K562 (cell line): ENCODE measurements at regions not wholly inside any gene's neighbourhood (a gene's known extent, or its start where the extent isn't known, plus 50 kb on each side); places are given as distances from the start of the nearest gene placed in this dataset.

ENCODE experiments used
- ATAC-seq: fragments of 200-7000 bp; cut with Tn5 transposase; 3 replicates; pipeline ENCODE4 v1.9.1; 2020; ENCODE audit warnings: moderate library complexity
- BruUV-seq: library from RNA; stranded (reverse); fragments of 400-500 nt; replicated peaks from 2 replicates; lab custom pipeline; 2021; lab: Mats Ljungman, UMichigan
- CTCF ChIA-PET: fragments of 300-600 bp; formaldehyde crosslinking; extraction: SDS; loops from one replicate; lab custom pipeline; 2021; ENCODE audit warnings: low intra/inter-chr PET ratio; lab: Yijun Ruan, JAX
- POLR2A ChIA-PET: fragments of 300-600, 350-650 bp; sonication (Branson Sonifier 250); formaldehyde crosslinking; extraction: SDS; loops from one replicate; lab custom pipeline; 2021; ENCODE audit warnings: antibody characterized with exemption, inconsistent platforms; lab: Yijun Ruan, JAX
- DNase-seq, 4 experiments: peaks; one replicate each; pipeline versions ENCODE4 v3.0.0 to v3.0.0-alpha.2; 2011 to 2018; ENCODE audit warnings: low spot score in 3 of 4, mixed read lengths in 3 of 4; ENCODE audit errors: extremely low read depth in 1 of 4
- FAIRE-seq: peaks from 2 replicates; lab custom pipeline; 2011; peaks lifted over from hg19 to GRCh38; lab: Jason Lieb, UNC
- H2AFZ ChIP-seq: 2 replicates; pipeline ENCODE4 v1.6.0; 2011; ENCODE audit warnings: low read depth, low read length, control low read depth, inconsistent platforms
- H3K27ac ChIP-seq: fragments of 200-600 bp; 3 replicates; pipeline ENCODE4 v1.8.0; 2011; ENCODE audit warnings: low read depth, mild to moderate bottlenecking, control low read depth, inconsistent platforms, low read length, moderate library complexity, mixed read lengths; ENCODE audit errors: extremely low read depth
- H3K27me3 ChIP-seq, 2 experiments: fragments of 300-600 bp in 1 of 2; 2 replicates in 1 of 2; 3 replicates in 1 of 2; pipeline versions ENCODE4 v1.6.0 to v1.8.0; 2011; ENCODE audit warnings: inconsistent platforms in 2 of 2, low read length in 2 of 2, mild to moderate bottlenecking in 1 of 2, mixed read lengths in 1 of 2, moderate library complexity in 1 of 2; ENCODE audit not compliant: control insufficient read depth in 2 of 2, insufficient read depth in 2 of 2
- H3K36me3 ChIP-seq: fragments of 300-600 bp; 3 replicates; pipeline ENCODE4 v1.8.0; 2011; ENCODE audit warnings: mild to moderate bottlenecking, low read length, inconsistent platforms; ENCODE audit not compliant: control insufficient read depth, insufficient read depth
- H3K4me1 ChIP-seq, 2 experiments: fragments of 200-600 bp in 1 of 2; replicated peaks in 1 of 2; 2 replicates in 1 of 2; 3 replicates in 1 of 2; pipeline versions ENCODE4 v1.5.1 to v1.8.0; 2011; ENCODE audit warnings: inconsistent platforms in 2 of 2, low read length in 2 of 2, mild to moderate bottlenecking in 1 of 2, mixed read lengths in 1 of 2, moderate library complexity in 1 of 2; ENCODE audit not compliant: control insufficient read depth in 2 of 2, insufficient read depth in 2 of 2
- H3K4me2 ChIP-seq: 2 replicates; pipeline ENCODE4 v1.6.1; 2011; ENCODE audit warnings: low read length, control low read depth, inconsistent platforms, mixed read lengths; ENCODE audit not compliant: insufficient read depth
- H3K4me3 ChIP-seq: fragments of 200-600 bp; sonication (generic), shearing (Covaris generic); 2 replicates; pipeline ENCODE4 v1.5.1; 2016; ENCODE audit warnings: control low read depth, inconsistent platforms
- H3K79me2 ChIP-seq: fragments of 200-600 bp; 3 replicates; pipeline ENCODE4 v1.8.0; 2011; ENCODE audit warnings: low read length, inconsistent platforms; ENCODE audit not compliant: control insufficient read depth, insufficient read depth
- H3K9ac ChIP-seq, 2 experiments: 2 replicates each; pipeline versions ENCODE4 v1.6.0 to v1.6.1; 2011; ENCODE audit warnings: low read depth in 2 of 2, low read length in 2 of 2, control low read depth in 1 of 2, inconsistent platforms in 1 of 2, mild to moderate bottlenecking in 1 of 2, mixed read lengths in 1 of 2; ENCODE audit not compliant: insufficient read depth in 1 of 2
- H3K9me1 ChIP-seq: one replicate; pipeline ENCODE4 v1.6.0; 2011; ENCODE audit warnings: inconsistent platforms, mild to moderate bottlenecking, low read length, moderate library complexity; ENCODE audit not compliant: control insufficient read depth, insufficient read depth
- H3K9me3 ChIP-seq: replicated peaks from 2 replicates; pipeline ENCODE4 v1.5.1; 2011; ENCODE audit warnings: low read depth, low read length, inconsistent platforms; ENCODE audit not compliant: control insufficient read depth, insufficient read depth
- H4K20me1 ChIP-seq: replicated peaks from 2 replicates; pipeline ENCODE4 v1.6.1; 2011; ENCODE audit warnings: low read length, inconsistent platforms, mixed read lengths; ENCODE audit not compliant: control insufficient read depth, insufficient read depth
- ARHGAP35 ChIP-seq: fragments of 450-650 bp; IDR thresholded peaks from 2 replicates; pipeline ENCODE4 v1.6.1; 2018; ENCODE audit not compliant: partially characterized antibody
- BACH1 ChIP-seq: fragments of 200-800 bp; sonication (Bioruptor generic); IDR thresholded peaks from 2 replicates; pipeline ENCODE4 v1.6.1; 2016; ENCODE audit warnings: missing genetic modification characterization, missing compliant biosample characterization
- MBD2 ChIP-seq: sonication (generic); IDR thresholded peaks from 2 replicates; pipeline ENCODE4 v1.6.1; 2016; ENCODE audit warnings: low read depth, borderline replicate concordance
- THAP12 ChIP-seq: fragments of 250-450 bp; sonication (Bioruptor Pico); IDR thresholded peaks from 2 replicates; pipeline ENCODE4 v1.9.0; 2021; ENCODE audit warnings: mild to moderate bottlenecking, inconsistent platforms
- ZBTB33 ChIP-seq: sonication (generic); formaldehyde crosslinking; IDR thresholded peaks from 2 replicates; pipeline ENCODE4 v1.8.1; 2023; ENCODE audit warnings: mild to moderate bottlenecking, missing genetic modification reagents
- ZNF77 ChIP-seq: fragments of 250-450 bp; sonication (Bioruptor Pico); IDR thresholded peaks from 2 replicates; pipeline ENCODE4 v1.5.0; 2020
- ZNF785 ChIP-seq: fragments of 250-450 bp; sonication (Bioruptor Pico); IDR thresholded peaks from 2 replicates; pipeline ENCODE4 v1.4.0; 2020; ENCODE audit warnings: mild to moderate bottlenecking
- WGBS: fragments of 100-300 bp; shearing (Covaris generic); methylation state at CpG from one replicate; pipeline ENCODE4 v1.1.6; 2016; ENCODE audit warnings: low coverage, mixed read lengths; ENCODE audit not compliant: insufficient coverage; ENCODE audit errors: missing lambda C conversion rate; 5-methylcytosine and 5-hydroxymethylcytosine counted together
- in situ Hi-C: fragments of 300-500 bp; cut with MboI; formaldehyde crosslinking; loops from 4 replicates; pipeline ENCODE4 v1.15.0; 2018; ENCODE audit warnings: inconsistent platforms, mixed read lengths
- intact Hi-C: fragments of 100-400 bp; cut with micrococcal nuclease; formaldehyde crosslinking; loops from 2 replicates; pipeline ENCODE4 v1.14.2; 2022
- TF ChIP-seq, protein P1 (sequence below): sonication (generic); formaldehyde crosslinking; IDR thresholded peaks from 2 replicates; pipeline ENCODE4 v1.8.0; 2022; ENCODE audit warnings: mild to moderate bottlenecking, missing genetic modification reagents
- TF ChIP-seq, protein P2 (sequence below): fragments of 250-450 bp; sonication (Bioruptor Pico); IDR thresholded peaks from 2 replicates; pipeline ENCODE4 v1.4.0; 2020
- TF ChIP-seq, protein P3 (sequence below): sonication (generic); formaldehyde crosslinking; IDR thresholded peaks from 2 replicates; pipeline ENCODE4 v1.8.0; 2023; ENCODE audit warnings: mild to moderate bottlenecking, missing genetic modification reagents
- TF ChIP-seq, protein P4 (sequence below): fragments of 450-650 bp; formaldehyde crosslinking; IDR thresholded peaks from 2 replicates; pipeline ENCODE4 v1.4.0; 2022; ENCODE audit warnings: missing genetic modification characterization

DNA sequence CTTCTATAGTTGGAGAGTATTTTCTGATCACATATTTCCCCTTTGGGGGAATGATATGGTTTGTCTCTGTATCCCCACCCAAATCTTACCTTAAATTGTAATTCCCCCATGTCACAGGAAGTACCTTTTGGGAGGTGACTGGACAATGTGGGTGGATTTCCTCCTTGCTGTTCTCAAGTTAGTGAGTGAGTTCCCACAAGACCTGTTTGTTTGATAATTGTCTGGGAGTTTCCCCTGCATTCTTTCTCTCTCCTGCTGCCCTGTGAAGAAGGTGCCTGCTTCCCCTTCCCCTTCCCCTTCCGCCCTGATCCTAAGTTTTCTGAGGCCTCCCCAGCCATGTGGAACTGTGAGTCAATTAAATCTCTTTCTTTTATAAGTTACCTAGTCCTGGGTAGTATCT lies 222.7 kb upstream of the SLC39A10 start:
- ATAC-seq = no peak
- no TSS peak for BruUV-seq
- no peak overlapping the region for H3K4me2 ChIP-seq
- H3K4me1 ChIP-seq = no peaks in the 10 kb centered on the region
- no peaks in the 10 kb centered on the region for H4K20me1 ChIP-seq
- no peak overlapping the region for H2AFZ ChIP-seq
- ChIA-PET POLR2A (no interaction called here), CTCF (no interaction called here)
- H3K27ac ChIP-seq = no peak overlapping the region
- H3K79me2 ChIP-seq = no peaks in the 10 kb centered on the region
- no peaks in the 10 kb centered on the region for H3K27me3 ChIP-seq
- no CpG with 5 or more reads among the region's 1 CpG for WGBS
- H3K9me3 ChIP-seq = peaks cover 2% of the 10 kb centered on the region
- FAIRE-seq = no peak
- in situ Hi-C loops (no loop called here), intact Hi-C loops (no loop called here)
- H3K36me3 ChIP-seq = no peaks in the 10 kb centered on the region
- H3K9me1 ChIP-seq = no peaks in the 10 kb centered on the region
- H3K9ac ChIP-seq = no peak overlapping the region
- no peak overlapping the region for H3K4me3 ChIP-seq
- no peak for DNase-seq
- TF ChIP-seq MBD2 = no peak
- TF ChIP-seq, protein P1, sequence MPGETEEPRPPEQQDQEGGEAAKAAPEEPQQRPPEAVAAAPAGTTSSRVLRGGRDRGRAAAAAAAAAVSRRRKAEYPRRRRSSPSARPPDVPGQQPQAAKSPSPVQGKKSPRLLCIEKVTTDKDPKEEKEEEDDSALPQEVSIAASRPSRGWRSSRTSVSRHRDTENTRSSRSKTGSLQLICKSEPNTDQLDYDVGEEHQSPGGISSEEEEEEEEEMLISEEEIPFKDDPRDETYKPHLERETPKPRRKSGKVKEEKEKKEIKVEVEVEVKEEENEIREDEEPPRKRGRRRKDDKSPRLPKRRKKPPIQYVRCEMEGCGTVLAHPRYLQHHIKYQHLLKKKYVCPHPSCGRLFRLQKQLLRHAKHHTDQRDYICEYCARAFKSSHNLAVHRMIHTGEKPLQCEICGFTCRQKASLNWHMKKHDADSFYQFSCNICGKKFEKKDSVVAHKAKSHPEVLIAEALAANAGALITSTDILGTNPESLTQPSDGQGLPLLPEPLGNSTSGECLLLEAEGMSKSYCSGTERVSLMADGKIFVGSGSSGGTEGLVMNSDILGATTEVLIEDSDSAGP (CRISPR knock-in tag) = no peak
- no peak for TF ChIP-seq BACH1
- TF ChIP-seq, protein P2, sequence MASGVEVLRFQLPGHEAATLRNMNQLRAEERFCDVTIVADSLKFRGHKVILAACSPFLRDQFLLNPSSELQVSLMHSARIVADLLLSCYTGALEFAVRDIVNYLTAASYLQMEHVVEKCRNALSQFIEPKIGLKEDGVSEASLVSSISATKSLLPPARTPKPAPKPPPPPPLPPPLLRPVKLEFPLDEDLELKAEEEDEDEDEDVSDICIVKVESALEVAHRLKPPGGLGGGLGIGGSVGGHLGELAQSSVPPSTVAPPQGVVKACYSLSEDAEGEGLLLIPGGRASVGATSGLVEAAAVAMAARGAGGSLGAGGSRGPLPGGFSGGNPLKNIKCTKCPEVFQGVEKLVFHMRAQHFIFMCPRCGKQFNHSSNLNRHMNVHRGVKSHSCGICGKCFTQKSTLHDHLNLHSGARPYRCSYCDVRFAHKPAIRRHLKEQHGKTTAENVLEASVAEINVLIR = no peak
- TF ChIP-seq, protein P3, sequence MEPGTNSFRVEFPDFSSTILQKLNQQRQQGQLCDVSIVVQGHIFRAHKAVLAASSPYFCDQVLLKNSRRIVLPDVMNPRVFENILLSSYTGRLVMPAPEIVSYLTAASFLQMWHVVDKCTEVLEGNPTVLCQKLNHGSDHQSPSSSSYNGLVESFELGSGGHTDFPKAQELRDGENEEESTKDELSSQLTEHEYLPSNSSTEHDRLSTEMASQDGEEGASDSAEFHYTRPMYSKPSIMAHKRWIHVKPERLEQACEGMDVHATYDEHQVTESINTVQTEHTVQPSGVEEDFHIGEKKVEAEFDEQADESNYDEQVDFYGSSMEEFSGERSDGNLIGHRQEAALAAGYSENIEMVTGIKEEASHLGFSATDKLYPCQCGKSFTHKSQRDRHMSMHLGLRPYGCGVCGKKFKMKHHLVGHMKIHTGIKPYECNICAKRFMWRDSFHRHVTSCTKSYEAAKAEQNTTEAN = no peak
- TF ChIP-seq ZNF785 (CRISPR knock-in tag) = no peak
- TF ChIP-seq ARHGAP35 = no peak
- TF ChIP-seq ZBTB33 (CRISPR knock-in tag) = no peak
- TF ChIP-seq THAP12 (CRISPR knock-in tag) = no peak
- no peak for TF ChIP-seq ZNF77 (CRISPR knock-in tag)
- TF ChIP-seq, protein P4, sequence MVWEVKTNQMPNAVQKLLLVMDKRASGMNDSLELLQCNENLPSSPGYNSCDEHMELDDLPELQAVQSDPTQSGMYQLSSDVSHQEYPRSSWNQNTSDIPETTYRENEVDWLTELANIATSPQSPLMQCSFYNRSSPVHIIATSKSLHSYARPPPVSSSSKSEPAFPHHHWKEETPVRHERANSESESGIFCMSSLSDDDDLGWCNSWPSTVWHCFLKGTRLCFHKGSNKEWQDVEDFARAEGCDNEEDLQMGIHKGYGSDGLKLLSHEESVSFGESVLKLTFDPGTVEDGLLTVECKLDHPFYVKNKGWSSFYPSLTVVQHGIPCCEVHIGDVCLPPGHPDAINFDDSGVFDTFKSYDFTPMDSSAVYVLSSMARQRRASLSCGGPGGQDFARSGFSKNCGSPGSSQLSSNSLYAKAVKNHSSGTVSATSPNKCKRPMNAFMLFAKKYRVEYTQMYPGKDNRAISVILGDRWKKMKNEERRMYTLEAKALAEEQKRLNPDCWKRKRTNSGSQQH = no peak
